Neural progenitor cell (in vitro differentiated cells): ENCODE measurements at regions not wholly inside any gene's neighbourhood (a gene's known extent, or its start where the extent isn't known, plus 50 kb on each side); places are given as distances from the start of the nearest gene placed in this dataset.
A peak's percentile ranks its signal among the peaks of the same experiment; 100 is the strongest.

Experiments used
- DNase-seq: peaks from one replicate; pipeline ENCODE4 v3.0.0-alpha.2; 2016; ENCODE audit warnings: low spot score
- H2AFZ ChIP-seq: fragments of 200-600 bp; sonication (generic); replicated peaks from 2 replicates; pipeline ENCODE4 v1.6.1; 2016; ENCODE audit warnings: antibody characterized with exemption
- H3F3A ChIP-seq: fragments of 200-600 bp; sonication (generic); 2 replicates; pipeline ENCODE4 v1.6.1; 2016; ENCODE audit warnings: antibody characterized with exemption, low read depth
- H3K27ac ChIP-seq: fragments of 200-600 bp; sonication (generic); 2 replicates; pipeline ENCODE4 v1.5.1; 2016; ENCODE audit warnings: mild to moderate bottlenecking
- H3K27me3 ChIP-seq: fragments of 200-600 bp; sonication (generic); 2 replicates; pipeline ENCODE4 v1.6.1; 2016; ENCODE audit warnings: mild to moderate bottlenecking, moderate library complexity
- H3K36me3 ChIP-seq: fragments of 200-600 bp; sonication (generic); 2 replicates; pipeline ENCODE4 v1.5.1; 2016
- H3K4me1 ChIP-seq: fragments of 200-600 bp; sonication (generic); 2 replicates; pipeline ENCODE4 v1.6.1; 2016; ENCODE audit warnings: mixed run types
- H3K4me2 ChIP-seq: fragments of 200-600 bp; sonication (generic); 2 replicates; pipeline ENCODE4 v1.6.1; 2016
- H3K4me3 ChIP-seq: fragments of 200-600 bp; sonication (generic); 2 replicates; pipeline ENCODE4 v1.5.1; 2016
- H3K79me2 ChIP-seq: fragments of 200-600 bp; sonication (generic); 2 replicates; pipeline ENCODE4 v1.6.1; 2016; ENCODE audit warnings: low read depth
- H3K9ac ChIP-seq: fragments of 200-600 bp; sonication (generic); 2 replicates; pipeline ENCODE4 v1.6.1; 2016
- H3K9me3 ChIP-seq: fragments of 200-600 bp; sonication (generic); 2 replicates; pipeline ENCODE4 v1.5.1; 2016; ENCODE audit warnings: low read depth
- H4K20me1 ChIP-seq: fragments of 200-600 bp; sonication (generic); 2 replicates; pipeline ENCODE4 v1.6.1; 2016; ENCODE audit warnings: low read depth
- H3K27ac Mint-ChIP-seq: 3 replicates; pipeline ENCODE4 v1.8.0; 2021; ENCODE audit warnings: mixed read lengths
- H3K27me3 Mint-ChIP-seq: 2 replicates; pipeline ENCODE4 v1.8.0; 2022; ENCODE audit warnings: low read depth, mild to moderate bottlenecking, inconsistent platforms, moderate library complexity, mixed read lengths; ENCODE audit not compliant: insufficient read depth
- H3K36me3 Mint-ChIP-seq: 3 replicates; pipeline ENCODE4 v1.8.0; 2021; ENCODE audit warnings: mixed read lengths
- H3K4me1 Mint-ChIP-seq: 3 replicates; pipeline ENCODE4 v1.8.0; 2021; ENCODE audit warnings: mixed read lengths
- H3K4me3 Mint-ChIP-seq: 3 replicates; pipeline ENCODE4 v1.8.0; 2021; ENCODE audit warnings: mild to moderate bottlenecking, moderate library complexity, mixed read lengths
- H3K9me3 Mint-ChIP-seq: 3 replicates; pipeline ENCODE4 v1.8.0; 2020; ENCODE audit warnings: mixed read lengths
- EZH2 ChIP-seq: fragments of 200-600 bp; sonication (generic); IDR thresholded peaks from 2 replicates; pipeline ENCODE4 v1.6.1; 2017; ENCODE audit warnings: antibody characterized with exemption, mild to moderate bottlenecking, moderate library complexity
- EZH2phosphoT487 ChIP-seq: fragments of 200-600 bp; sonication (generic); IDR thresholded peaks from 2 replicates; pipeline ENCODE4 v1.6.1; 2017; ENCODE audit warnings: antibody characterized with exemption
- TF ChIP-seq, protein P1 (sequence below): fragments of 200-600 bp; sonication (generic); IDR thresholded peaks from 2 replicates; pipeline ENCODE4 v1.5.1; 2017; ENCODE audit warnings: antibody characterized with exemption, mild to moderate bottlenecking

DNA sequence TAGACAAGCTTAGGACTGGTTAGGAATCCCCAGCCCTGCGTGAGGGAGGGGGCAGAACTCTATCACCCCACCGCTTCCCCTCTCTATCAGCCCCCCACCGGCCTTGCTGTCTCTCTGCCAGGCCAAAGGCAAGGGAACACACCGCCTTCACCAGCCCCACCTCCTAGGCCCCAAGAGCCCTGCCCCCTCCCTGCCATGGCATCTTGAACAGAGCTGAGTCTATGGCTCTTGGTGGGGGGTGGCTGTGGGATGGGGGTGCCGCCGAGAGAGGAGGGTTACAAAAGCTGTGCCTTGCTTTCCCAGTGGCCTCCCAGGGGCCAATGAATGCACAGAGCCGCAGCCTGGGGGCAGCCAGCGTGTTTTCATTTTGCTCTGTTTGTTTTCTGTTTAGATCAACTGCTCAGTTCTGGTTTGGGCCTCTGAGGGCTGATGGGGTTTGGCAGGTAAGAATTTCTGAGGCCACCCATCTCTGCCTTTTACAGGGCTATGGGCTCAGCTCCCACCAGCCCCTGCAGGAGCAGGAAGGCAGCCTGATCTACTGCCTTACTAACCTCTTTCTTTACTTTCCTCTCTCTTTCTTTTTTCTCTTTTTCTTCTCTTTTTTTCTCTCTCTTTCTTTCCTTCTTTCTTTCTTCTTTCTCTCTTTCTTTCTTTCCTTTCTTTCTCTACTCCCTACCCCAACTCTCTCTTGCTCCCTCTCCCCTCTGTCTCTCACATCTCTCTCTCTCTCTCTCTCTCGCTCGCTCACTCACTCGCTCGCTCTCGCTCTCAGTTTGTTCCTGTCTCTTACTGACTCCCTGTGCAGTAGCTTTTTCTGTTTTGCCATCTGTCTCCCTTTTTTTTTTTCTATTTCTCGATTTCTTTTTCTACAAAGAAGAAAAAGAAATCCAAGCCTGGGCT, 128.3 kb downstream of the PJA1 start:
- Histone ChIP-seq H3K79me2 (no peaks in the 10 kb centered on the region), H4K20me1 (no peaks in the 10 kb centered on the region), H3K27ac (no peak overlapping the region), H2AFZ (peak overlapping the region; percentile 13), H3K4me2 (no peak overlapping the region), H3F3A (no peaks in the 10 kb centered on the region), H3K9me3 (no peaks in the 10 kb centered on the region), H3K36me3 (no peaks in the 10 kb centered on the region), H3K27me3 (no peaks in the 10 kb centered on the region), H3K4me1 (peaks cover 8% of the 10 kb centered on the region), H3K4me3 (no peak overlapping the region), H3K9ac (no peak overlapping the region)
- Mint-ChIP-seq H3K4me3 (no peak overlapping the region), H3K9me3 (peaks cover 7% of the 10 kb centered on the region), H3K27me3 (no peaks in the 10 kb centered on the region), H3K4me1 (peaks cover 16% of the 10 kb centered on the region), H3K36me3 (no peaks in the 10 kb centered on the region), H3K27ac (no peak overlapping the region)
- TF ChIP-seq EZH2 (no peak), EZH2phosphoT487 (no peak)
- TF ChIP-seq, protein P1, sequence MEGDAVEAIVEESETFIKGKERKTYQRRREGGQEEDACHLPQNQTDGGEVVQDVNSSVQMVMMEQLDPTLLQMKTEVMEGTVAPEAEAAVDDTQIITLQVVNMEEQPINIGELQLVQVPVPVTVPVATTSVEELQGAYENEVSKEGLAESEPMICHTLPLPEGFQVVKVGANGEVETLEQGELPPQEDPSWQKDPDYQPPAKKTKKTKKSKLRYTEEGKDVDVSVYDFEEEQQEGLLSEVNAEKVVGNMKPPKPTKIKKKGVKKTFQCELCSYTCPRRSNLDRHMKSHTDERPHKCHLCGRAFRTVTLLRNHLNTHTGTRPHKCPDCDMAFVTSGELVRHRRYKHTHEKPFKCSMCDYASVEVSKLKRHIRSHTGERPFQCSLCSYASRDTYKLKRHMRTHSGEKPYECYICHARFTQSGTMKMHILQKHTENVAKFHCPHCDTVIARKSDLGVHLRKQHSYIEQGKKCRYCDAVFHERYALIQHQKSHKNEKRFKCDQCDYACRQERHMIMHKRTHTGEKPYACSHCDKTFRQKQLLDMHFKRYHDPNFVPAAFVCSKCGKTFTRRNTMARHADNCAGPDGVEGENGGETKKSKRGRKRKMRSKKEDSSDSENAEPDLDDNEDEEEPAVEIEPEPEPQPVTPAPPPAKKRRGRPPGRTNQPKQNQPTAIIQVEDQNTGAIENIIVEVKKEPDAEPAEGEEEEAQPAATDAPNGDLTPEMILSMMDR: no peak
- peak; percentile 18 for DNase-seq

GRCh38 chrX:69034451-69034850, 130.8 kb downstream of the PJA1 start:
- Histone ChIP-seq H3K4me2 (no peak overlapping the region), H3K27ac (no peak overlapping the region), H3K27me3 (no peaks in the 10 kb centered on the region), H2AFZ (no peak overlapping the region), H3K9me3 (no peaks in the 10 kb centered on the region), H3K79me2 (no peaks in the 10 kb centered on the region), H3K4me3 (no peak overlapping the region), H3F3A (no peaks in the 10 kb centered on the region), H3K36me3 (no peaks in the 10 kb centered on the region), H3K4me1 (peaks cover 14% of the 10 kb centered on the region), H4K20me1 (no peaks in the 10 kb centered on the region), H3K9ac (no peak overlapping the region)
- H3K27ac Mint-ChIP-seq: no peak overlapping the region
- H3K4me3 Mint-ChIP-seq: no peak overlapping the region
- H3K36me3 Mint-ChIP-seq: no peaks in the 10 kb centered on the region
- DNase-seq: no peak
- no peaks in the 10 kb centered on the region for H3K27me3 Mint-ChIP-seq
- TF ChIP-seq EZH2phosphoT487 (no peak), EZH2 (no peak)
- TF ChIP-seq, protein P1: no peak
- peaks cover 5% of the 10 kb centered on the region for H3K9me3 Mint-ChIP-seq
- peaks cover 29% of the 10 kb centered on the region for H3K4me1 Mint-ChIP-seq

DNA sequence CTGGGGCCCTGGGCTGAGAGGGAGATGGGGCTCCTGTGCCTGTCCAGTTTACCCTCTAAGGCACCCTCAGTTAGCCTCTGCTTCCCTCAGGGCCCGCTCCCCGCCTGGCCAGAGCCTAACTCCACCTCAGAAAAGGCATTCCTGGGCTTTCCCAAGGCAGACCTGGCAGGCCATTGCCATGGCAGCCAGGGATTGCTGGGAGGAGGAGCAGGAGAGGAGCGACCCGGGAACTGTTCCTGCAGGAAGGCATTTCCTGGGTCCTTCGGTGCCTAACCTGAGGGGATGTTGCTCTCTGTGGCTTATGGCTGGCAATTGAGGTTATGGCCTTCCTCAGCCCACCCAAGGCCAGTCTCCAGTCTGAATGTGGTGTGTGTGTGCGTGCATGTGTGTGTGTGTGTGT, 131.3 kb downstream of the PJA1 start:
- Histone ChIP-seq H2AFZ (no peak overlapping the region), H3K27me3 (no peaks in the 10 kb centered on the region), H3K4me1 (peaks cover 14% of the 10 kb centered on the region), H3K79me2 (no peaks in the 10 kb centered on the region), H4K20me1 (no peaks in the 10 kb centered on the region), H3F3A (no peaks in the 10 kb centered on the region), H3K9me3 (no peaks in the 10 kb centered on the region), H3K27ac (no peak overlapping the region), H3K4me2 (no peak overlapping the region), H3K4me3 (no peak overlapping the region), H3K36me3 (no peaks in the 10 kb centered on the region), H3K9ac (no peak overlapping the region)
- Mint-ChIP-seq H3K4me3 (no peak overlapping the region), H3K36me3 (no peaks in the 10 kb centered on the region), H3K27ac (no peak overlapping the region), H3K27me3 (no peaks in the 10 kb centered on the region), H3K9me3 (peaks cover 5% of the 10 kb centered on the region), H3K4me1 (peaks cover 29% of the 10 kb centered on the region)
- no peak for DNase-seq
- TF ChIP-seq EZH2phosphoT487 (no peak), EZH2 (no peak)
- TF ChIP-seq, protein P1: no peak
